K562 (cell line): ENCODE measurements at regions not wholly inside any gene's neighbourhood (a gene's known extent, or its start where the extent isn't known, plus 50 kb on each side); places are given as distances from the start of the nearest gene placed in this dataset.

Source experiments
- CXXC5 ChIP-seq: fragments of 250-450 bp; sonication (Bioruptor Pico); IDR thresholded peaks from 2 replicates; pipeline ENCODE4 v1.8.0; 2022; ENCODE audit warnings: inconsistent platforms, mild to moderate bottlenecking, moderate library complexity
- ELF4 ChIP-seq: fragments of 450-650 bp; formaldehyde crosslinking; IDR thresholded peaks from 2 replicates; pipeline ENCODE4 v1.4.0; 2022; ENCODE audit warnings: missing genetic modification characterization
- FOXM1 ChIP-seq, 2 experiments: fragments of 450-650 bp in 1 of 2; sonication (generic) in 1 of 2; formaldehyde crosslinking in 1 of 2; IDR thresholded peaks; 2 replicates each; pipeline versions ENCODE4 v1.6.1 to v1.9.0; 2017 to 2022; ENCODE audit warnings: low read depth in 2 of 2, mild to moderate bottlenecking in 2 of 2, missing genetic modification reagents in 1 of 2, moderate library complexity in 1 of 2
- FUS ChIP-seq: fragments of 200-400 bp; formaldehyde crosslinking; optimal IDR thresholded peaks from 2 replicates; pipeline ENCODE3; 2017; ENCODE audit warnings: low read depth, low read length
- GABPB1 ChIP-seq: sonication (generic); formaldehyde crosslinking; IDR thresholded peaks from 2 replicates; pipeline ENCODE4 v1.8.0; 2022; ENCODE audit warnings: mild to moderate bottlenecking, missing genetic modification reagents
- MYC ChIP-seq, 2 experiments: fragments of 250-450 bp in 1 of 2; sonication (Bioruptor Pico) in 1 of 2; IDR thresholded peaks; 2 replicates each; pipeline versions ENCODE4 v1.5.1 to v1.6.1; 2012 to 2021; ENCODE audit warnings: low read depth in 2 of 2, borderline replicate concordance in 1 of 2, improper control_type of control experiment in 1 of 2, low read length in 1 of 2, mild to moderate bottlenecking in 1 of 2, moderate library complexity in 1 of 2
- NCOA1 ChIP-seq: fragments of 450-650 bp; IDR thresholded peaks from 2 replicates; pipeline ENCODE4 v1.6.1; 2016; ENCODE audit warnings: low read depth
- POLR2H ChIP-seq: IDR thresholded peaks from 2 replicates; pipeline ENCODE4 v1.6.1; 2016; ENCODE audit warnings: missing genetic modification characterization, low read depth, mild to moderate bottlenecking, control low read depth, missing compliant biosample characterization, moderate library complexity
- RBM25 ChIP-seq: fragments of 200-400 bp; formaldehyde crosslinking; IDR thresholded peaks from 2 replicates; pipeline ENCODE4 v1.6.1; 2018; ENCODE audit warnings: low read length, low read depth, moderate library complexity; ENCODE audit not compliant: severe bottlenecking
- ZNF12 ChIP-seq: sonication (generic); formaldehyde crosslinking; IDR thresholded peaks from 2 replicates; pipeline ENCODE4 v1.4.0; 2020; ENCODE audit warnings: mild to moderate bottlenecking, missing genetic modification reagents
- ZNF668 ChIP-seq: fragments of 250-450 bp; sonication (Bioruptor Pico); IDR thresholded peaks from 2 replicates; pipeline ENCODE4 v1.8.0; 2022; ENCODE audit warnings: mild to moderate bottlenecking, inconsistent platforms
- ZNF696 ChIP-seq: fragments of 250-450 bp; sonication (Bioruptor Pico); conservative IDR thresholded peaks from 2 replicates; pipeline ENCODE4 v1.4.0; 2020; ENCODE audit warnings: mild to moderate bottlenecking, moderate library complexity
- ZNF764 ChIP-seq: fragments of 250-450 bp; sonication (Bioruptor Pico); IDR thresholded peaks from 2 replicates; pipeline ENCODE4 v1.4.0; 2020; ENCODE audit warnings: low read depth, mild to moderate bottlenecking, moderate library complexity
- TF ChIP-seq, protein P1 (sequence below), 2 experiments: fragments of 450-650 bp; formaldehyde crosslinking in 1 of 2; IDR thresholded peaks; 2 replicates each; pipeline versions ENCODE4 v1.4.0 to v1.6.1; 2014 to 2020; ENCODE audit warnings: mild to moderate bottlenecking in 2 of 2, borderline replicate concordance in 1 of 2, low read depth in 1 of 2
- TF ChIP-seq, protein P2 (sequence below): IDR thresholded peaks from 2 replicates; pipeline ENCODE4 v1.6.1; 2012; ENCODE audit warnings: low read depth, low read length, improper control_type of control experiment, borderline replicate concordance
- TF ChIP-seq, protein P3 (sequence below): fragments of 450-650 bp; conservative IDR thresholded peaks from 2 replicates; pipeline ENCODE4 v1.6.1; 2016; ENCODE audit warnings: missing genetic modification characterization, low read depth, mild to moderate bottlenecking, control low read depth, missing compliant biosample characterization

DNA sequence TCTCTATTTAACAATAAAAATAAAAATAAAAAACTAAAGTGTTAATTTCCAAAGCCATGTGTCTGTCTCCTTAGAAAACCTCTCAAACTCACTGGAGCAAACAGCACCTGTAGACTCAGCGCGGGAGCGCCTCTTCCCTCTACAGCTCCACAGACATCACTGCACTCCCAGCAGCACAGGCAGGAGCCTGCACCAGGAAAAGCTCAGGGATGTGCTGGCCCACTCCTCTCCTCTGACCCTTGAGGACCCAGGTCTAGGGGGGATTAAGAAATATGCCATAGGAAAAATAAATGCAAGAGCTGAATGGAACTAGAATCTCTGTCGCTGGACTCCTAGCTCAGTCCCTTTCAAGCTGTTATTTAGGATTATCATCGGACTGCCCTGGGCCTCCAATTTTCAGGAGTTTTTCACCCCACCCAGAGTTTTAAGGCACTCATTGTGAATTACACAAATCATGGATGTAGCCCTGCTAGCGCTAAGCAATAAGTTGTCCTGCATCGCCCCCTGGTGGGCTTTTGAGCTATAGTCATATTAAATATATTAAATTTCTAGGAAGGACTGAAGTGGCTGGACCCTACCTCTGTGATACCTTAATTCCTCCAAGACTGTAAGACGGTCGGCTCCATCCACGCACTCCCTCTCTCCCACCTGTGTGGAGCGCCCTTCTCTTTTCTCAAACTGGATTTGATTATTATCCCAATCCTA, 333.9 kb downstream of the UQCRFS1 start (continued):
- TF ChIP-seq ELF4: no peak
- no peak for TF ChIP-seq FUS
- no peak for TF ChIP-seq ZNF12 (CRISPR knock-in tag)
- TF ChIP-seq FOXM1 (IDR thresholded peaks at IDR 0.05; ENCODE audit: low read depth): no peak
- TF ChIP-seq FOXM1 (CRISPR knock-in tag; IDR thresholded peaks at IDR 0.05; ENCODE audit: low read depth): no peak
- TF ChIP-seq, protein P1, sequence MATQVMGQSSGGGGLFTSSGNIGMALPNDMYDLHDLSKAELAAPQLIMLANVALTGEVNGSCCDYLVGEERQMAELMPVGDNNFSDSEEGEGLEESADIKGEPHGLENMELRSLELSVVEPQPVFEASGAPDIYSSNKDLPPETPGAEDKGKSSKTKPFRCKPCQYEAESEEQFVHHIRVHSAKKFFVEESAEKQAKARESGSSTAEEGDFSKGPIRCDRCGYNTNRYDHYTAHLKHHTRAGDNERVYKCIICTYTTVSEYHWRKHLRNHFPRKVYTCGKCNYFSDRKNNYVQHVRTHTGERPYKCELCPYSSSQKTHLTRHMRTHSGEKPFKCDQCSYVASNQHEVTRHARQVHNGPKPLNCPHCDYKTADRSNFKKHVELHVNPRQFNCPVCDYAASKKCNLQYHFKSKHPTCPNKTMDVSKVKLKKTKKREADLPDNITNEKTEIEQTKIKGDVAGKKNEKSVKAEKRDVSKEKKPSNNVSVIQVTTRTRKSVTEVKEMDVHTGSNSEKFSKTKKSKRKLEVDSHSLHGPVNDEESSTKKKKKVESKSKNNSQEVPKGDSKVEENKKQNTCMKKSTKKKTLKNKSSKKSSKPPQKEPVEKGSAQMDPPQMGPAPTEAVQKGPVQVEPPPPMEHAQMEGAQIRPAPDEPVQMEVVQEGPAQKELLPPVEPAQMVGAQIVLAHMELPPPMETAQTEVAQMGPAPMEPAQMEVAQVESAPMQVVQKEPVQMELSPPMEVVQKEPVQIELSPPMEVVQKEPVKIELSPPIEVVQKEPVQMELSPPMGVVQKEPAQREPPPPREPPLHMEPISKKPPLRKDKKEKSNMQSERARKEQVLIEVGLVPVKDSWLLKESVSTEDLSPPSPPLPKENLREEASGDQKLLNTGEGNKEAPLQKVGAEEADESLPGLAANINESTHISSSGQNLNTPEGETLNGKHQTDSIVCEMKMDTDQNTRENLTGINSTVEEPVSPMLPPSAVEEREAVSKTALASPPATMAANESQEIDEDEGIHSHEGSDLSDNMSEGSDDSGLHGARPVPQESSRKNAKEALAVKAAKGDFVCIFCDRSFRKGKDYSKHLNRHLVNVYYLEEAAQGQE (IDR thresholded peaks at IDR 0.05; ENCODE audit: borderline replicate concordance): peak; percentile 63; the same call in 1 of the 2 replicates
- TF ChIP-seq, protein P1 (CRISPR knock-in tag; IDR thresholded peaks at IDR 0.05; ENCODE audit: low read depth): no peak
- TF ChIP-seq POLR2H (tag): no peak
- TF ChIP-seq ZNF764 (CRISPR knock-in tag): no peak
- no peak for TF ChIP-seq NCOA1
- no peak for TF ChIP-seq ZNF668
- no peak for TF ChIP-seq RBM25
- TF ChIP-seq CXXC5 (CRISPR knock-in tag): no peak
- TF ChIP-seq MYC (IDR thresholded peaks at IDR 0.05; ENCODE audit: low read depth, low read length): no peak
- no peak for TF ChIP-seq MYC (CRISPR knock-in tag; IDR thresholded peaks at IDR 0.05; ENCODE audit: borderline replicate concordance, low read depth)
- TF ChIP-seq, protein P2, sequence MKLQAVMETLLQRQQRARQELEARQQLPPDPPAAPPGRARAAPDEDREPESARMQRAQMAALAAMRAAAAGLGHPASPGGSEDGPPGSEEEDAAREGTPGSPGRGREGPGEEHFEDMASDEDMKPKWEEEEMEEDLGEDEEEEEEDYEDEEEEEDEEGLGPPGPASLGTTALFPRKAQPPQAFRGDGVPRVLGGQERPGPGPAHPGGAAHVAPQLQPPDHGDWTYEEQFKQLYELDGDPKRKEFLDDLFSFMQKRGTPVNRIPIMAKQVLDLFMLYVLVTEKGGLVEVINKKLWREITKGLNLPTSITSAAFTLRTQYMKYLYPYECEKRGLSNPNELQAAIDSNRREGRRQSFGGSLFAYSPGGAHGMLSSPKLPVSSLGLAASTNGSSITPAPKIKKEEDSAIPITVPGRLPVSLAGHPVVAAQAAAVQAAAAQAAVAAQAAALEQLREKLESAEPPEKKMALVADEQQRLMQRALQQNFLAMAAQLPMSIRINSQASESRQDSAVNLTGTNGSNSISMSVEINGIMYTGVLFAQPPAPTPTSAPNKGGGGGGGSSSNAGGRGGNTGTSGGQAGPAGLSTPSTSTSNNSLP: peak; percentile 66; the same call in 1 of the 2 replicates
- TF ChIP-seq, protein P3, sequence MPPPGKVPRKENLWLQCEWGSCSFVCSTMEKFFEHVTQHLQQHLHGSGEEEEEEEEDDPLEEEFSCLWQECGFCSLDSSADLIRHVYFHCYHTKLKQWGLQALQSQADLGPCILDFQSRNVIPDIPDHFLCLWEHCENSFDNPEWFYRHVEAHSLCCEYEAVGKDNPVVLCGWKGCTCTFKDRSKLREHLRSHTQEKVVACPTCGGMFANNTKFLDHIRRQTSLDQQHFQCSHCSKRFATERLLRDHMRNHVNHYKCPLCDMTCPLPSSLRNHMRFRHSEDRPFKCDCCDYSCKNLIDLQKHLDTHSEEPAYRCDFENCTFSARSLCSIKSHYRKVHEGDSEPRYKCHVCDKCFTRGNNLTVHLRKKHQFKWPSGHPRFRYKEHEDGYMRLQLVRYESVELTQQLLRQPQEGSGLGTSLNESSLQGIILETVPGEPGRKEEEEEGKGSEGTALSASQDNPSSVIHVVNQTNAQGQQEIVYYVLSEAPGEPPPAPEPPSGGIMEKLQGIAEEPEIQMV: no peak
- TF ChIP-seq GABPB1: no peak
- no peak for TF ChIP-seq ZNF696 (CRISPR knock-in tag)
